ENCODE measurements at regions not wholly inside any gene's neighbourhood (a gene's known extent, or its start where the extent isn't known, plus 50 kb on each side); places are given as distances from the start of the nearest gene placed in this dataset.

DNA sequence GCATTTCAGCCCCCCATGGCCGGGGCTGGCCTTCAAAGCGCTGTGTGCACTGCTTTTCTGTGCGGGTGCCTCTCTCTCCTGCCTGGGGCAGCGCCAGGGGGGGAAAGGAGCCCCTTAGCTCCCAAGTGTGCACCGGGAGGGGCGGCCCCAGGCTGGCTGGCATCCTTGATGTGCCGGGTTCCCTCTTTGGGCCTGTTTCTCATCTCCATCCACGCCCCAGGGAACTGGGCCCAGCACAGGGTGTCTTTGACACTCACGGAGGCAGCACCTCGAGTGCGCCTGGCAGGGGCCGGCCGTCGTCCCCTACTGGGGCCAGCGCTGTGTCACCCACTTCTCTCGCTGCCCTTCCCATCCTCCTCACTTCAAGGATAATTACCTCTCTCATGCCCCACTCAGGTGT lies 324.3 kb downstream of the TEX29 start:
- Histone ChIP-seq H3K9me2 (no peaks in the 10 kb centered on the region), H3K4me3 (ENCODE audit: low read depth in 2 of 2, low read length in 1 of 2) (no peak overlapping the region), H3K9ac (no peak overlapping the region), H3K27me3 (ENCODE audit: insufficient read depth) (no peaks in the 10 kb centered on the region), H3K4me2 (no peak overlapping the region), H2AFZ (ENCODE audit: low read depth) (no peak overlapping the region), H3K27ac (ENCODE audit: low read depth in 2 of 2, low read length in 1 of 2) (no peak overlapping the region), H3K4me1 (ENCODE audit: control insufficient read depth in 1 of 2, insufficient read depth in 2 of 2, low read depth in 1 of 2, low read length in 1 of 2) (no peaks in the 10 kb centered on the region), H3F3A (replicated peaks; ENCODE audit: insufficient read depth) (no peaks in the 10 kb centered on the region), H3K79me2 (ENCODE audit: insufficient read depth) (no peaks in the 10 kb centered on the region), H3K9me3 (no peaks in the 10 kb centered on the region), H3K36me3 (replicated peaks in 1 of 2; ENCODE audit: control insufficient read depth in 1 of 2, insufficient read depth in 2 of 2, low read length in 1 of 2) (no peaks in the 10 kb centered on the region), H4K20me1 (ENCODE audit: insufficient read depth) (no peaks in the 10 kb centered on the region)
- WGBS (ENCODE audit: low lambda C conversion rate): 19% methylated on average over 9 of the region's 16 CpGs
- CTCF ChIA-PET: no interaction called here
- no peak for DNase-seq
- POLR2A ChIA-PET: no interaction called here
- TF ChIP-seq, protein P1, sequence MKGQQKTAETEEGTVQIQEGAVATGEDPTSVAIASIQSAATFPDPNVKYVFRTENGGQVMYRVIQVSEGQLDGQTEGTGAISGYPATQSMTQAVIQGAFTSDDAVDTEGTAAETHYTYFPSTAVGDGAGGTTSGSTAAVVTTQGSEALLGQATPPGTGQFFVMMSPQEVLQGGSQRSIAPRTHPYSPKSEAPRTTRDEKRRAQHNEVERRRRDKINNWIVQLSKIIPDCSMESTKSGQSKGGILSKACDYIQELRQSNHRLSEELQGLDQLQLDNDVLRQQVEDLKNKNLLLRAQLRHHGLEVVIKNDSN (IDR thresholded peaks at IDR 0.05; ENCODE audit: borderline replicate concordance, low read depth): no peak

DNA sequence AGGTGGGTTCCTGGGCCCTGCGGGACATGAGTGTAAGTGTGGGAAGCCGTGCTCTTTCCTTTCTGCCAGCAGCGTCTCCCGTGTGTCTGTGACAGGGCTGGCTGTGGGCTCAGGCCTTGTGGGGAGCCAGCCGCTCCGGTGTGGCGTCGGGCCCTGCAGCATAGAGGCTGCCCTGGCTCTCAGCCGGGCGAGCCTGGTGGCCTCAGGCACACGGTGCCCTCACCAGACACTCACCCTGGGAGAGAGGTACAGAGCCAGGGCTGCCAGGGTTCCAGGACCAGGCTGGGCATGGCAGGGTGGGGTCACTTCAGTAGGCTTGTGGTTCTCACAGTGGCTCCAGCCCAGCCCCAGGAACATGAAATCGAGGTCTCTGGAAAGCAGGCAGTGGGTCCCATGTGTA lies 324.8 kb downstream of the TEX29 start:
- Histone ChIP-seq H3K9me2 (no peaks in the 10 kb centered on the region), H3K4me1 (ENCODE audit: control insufficient read depth in 1 of 2, insufficient read depth in 2 of 2, low read depth in 1 of 2, low read length in 1 of 2) (no peaks in the 10 kb centered on the region), H3K9ac (no peak overlapping the region), H3K4me2 (no peak overlapping the region), H3K36me3 (replicated peaks in 1 of 2; ENCODE audit: control insufficient read depth in 1 of 2, insufficient read depth in 2 of 2, low read length in 1 of 2) (no peaks in the 10 kb centered on the region), H3K9me3 (no peaks in the 10 kb centered on the region), H3K4me3 (ENCODE audit: low read depth in 2 of 2, low read length in 1 of 2) (no peak overlapping the region), H3K79me2 (ENCODE audit: insufficient read depth) (no peaks in the 10 kb centered on the region), H2AFZ (ENCODE audit: low read depth) (no peak overlapping the region), H3K27ac (ENCODE audit: low read depth in 2 of 2, low read length in 1 of 2) (no peak overlapping the region), H3F3A (replicated peaks; ENCODE audit: insufficient read depth) (no peaks in the 10 kb centered on the region), H4K20me1 (ENCODE audit: insufficient read depth) (no peaks in the 10 kb centered on the region), H3K27me3 (ENCODE audit: insufficient read depth) (no peaks in the 10 kb centered on the region)
- 33% methylated on average over 1 of the region's 12 CpGs for WGBS (ENCODE audit: low lambda C conversion rate)
- DNase-seq: no peak
- POLR2A ChIA-PET: no interaction called here
- TF ChIP-seq, protein P2, sequence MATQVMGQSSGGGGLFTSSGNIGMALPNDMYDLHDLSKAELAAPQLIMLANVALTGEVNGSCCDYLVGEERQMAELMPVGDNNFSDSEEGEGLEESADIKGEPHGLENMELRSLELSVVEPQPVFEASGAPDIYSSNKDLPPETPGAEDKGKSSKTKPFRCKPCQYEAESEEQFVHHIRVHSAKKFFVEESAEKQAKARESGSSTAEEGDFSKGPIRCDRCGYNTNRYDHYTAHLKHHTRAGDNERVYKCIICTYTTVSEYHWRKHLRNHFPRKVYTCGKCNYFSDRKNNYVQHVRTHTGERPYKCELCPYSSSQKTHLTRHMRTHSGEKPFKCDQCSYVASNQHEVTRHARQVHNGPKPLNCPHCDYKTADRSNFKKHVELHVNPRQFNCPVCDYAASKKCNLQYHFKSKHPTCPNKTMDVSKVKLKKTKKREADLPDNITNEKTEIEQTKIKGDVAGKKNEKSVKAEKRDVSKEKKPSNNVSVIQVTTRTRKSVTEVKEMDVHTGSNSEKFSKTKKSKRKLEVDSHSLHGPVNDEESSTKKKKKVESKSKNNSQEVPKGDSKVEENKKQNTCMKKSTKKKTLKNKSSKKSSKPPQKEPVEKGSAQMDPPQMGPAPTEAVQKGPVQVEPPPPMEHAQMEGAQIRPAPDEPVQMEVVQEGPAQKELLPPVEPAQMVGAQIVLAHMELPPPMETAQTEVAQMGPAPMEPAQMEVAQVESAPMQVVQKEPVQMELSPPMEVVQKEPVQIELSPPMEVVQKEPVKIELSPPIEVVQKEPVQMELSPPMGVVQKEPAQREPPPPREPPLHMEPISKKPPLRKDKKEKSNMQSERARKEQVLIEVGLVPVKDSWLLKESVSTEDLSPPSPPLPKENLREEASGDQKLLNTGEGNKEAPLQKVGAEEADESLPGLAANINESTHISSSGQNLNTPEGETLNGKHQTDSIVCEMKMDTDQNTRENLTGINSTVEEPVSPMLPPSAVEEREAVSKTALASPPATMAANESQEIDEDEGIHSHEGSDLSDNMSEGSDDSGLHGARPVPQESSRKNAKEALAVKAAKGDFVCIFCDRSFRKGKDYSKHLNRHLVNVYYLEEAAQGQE (IDR thresholded peaks at IDR 0.05; ENCODE audit: low read depth, low read length): no peak
- TF ChIP-seq FOXJ3 (CRISPR knock-in tag; IDR thresholded peaks at IDR 0.05) (no peak), SIN3A (IDR thresholded peaks at IDR 0.05; ENCODE audit: borderline replicate concordance, low read depth, low read length) (no peak), GABPA (IDR thresholded peaks at IDR 0.05; ENCODE audit: low read depth) (no peak), TEAD4 (IDR thresholded peaks at IDR 0.05; ENCODE audit: borderline replicate concordance, insufficient read depth) (no peak), TAF1 (IDR thresholded peaks at IDR 0.05; ENCODE audit: borderline replicate concordance, low read depth, low read length) (no peak), CHD2 (IDR thresholded peaks at IDR 0.05; ENCODE audit: low read length, partially characterized antibody) (no peak), RFX5 (IDR thresholded peaks at IDR 0.05; ENCODE audit: low read length) (no peak), SMC3 (IDR thresholded peaks at IDR 0.05; ENCODE audit: low read depth, low read length) (no peak), RXRA (IDR thresholded peaks at IDR 0.05; ENCODE audit: borderline replicate concordance, low read depth) (no peak), ELF1 (IDR thresholded peaks at IDR 0.05) (no peak), RAD21 (IDR thresholded peaks at IDR 0.05; ENCODE audit: low read length) (no peak), FOXM1 (IDR thresholded peaks at IDR 0.05; ENCODE audit: low read depth) (no peak), YY1 (IDR thresholded peaks at IDR 0.05; ENCODE audit: low read depth) (no peak), NRF1 (IDR thresholded peaks at IDR 0.05; ENCODE audit: low read depth, low read length) (no peak), EZH2phosphoT487 (IDR thresholded peaks at IDR 0.05; ENCODE audit: borderline replicate concordance, low read depth) (no peak), POLR2AphosphoS5 (IDR thresholded peaks at IDR 0.05; ENCODE audit: low read depth, low read length) (no peak)
- TF ChIP-seq, protein P3, sequence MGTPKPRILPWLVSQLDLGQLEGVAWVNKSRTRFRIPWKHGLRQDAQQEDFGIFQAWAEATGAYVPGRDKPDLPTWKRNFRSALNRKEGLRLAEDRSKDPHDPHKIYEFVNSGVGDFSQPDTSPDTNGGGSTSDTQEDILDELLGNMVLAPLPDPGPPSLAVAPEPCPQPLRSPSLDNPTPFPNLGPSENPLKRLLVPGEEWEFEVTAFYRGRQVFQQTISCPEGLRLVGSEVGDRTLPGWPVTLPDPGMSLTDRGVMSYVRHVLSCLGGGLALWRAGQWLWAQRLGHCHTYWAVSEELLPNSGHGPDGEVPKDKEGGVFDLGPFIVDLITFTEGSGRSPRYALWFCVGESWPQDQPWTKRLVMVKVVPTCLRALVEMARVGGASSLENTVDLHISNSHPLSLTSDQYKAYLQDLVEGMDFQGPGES (IDR thresholded peaks at IDR 0.05; ENCODE audit: low read depth, low read length): no peak
- TF ChIP-seq, protein P4, sequence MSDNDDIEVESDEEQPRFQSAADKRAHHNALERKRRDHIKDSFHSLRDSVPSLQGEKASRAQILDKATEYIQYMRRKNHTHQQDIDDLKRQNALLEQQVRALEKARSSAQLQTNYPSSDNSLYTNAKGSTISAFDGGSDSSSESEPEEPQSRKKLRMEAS (IDR thresholded peaks at IDR 0.05; ENCODE audit: low read depth): no peak
- CTCF ChIA-PET: no interaction called here

All from SK-N-SH (cell line).